Neural cell (in vitro differentiated cells): ENCODE measurements at regions not wholly inside any gene's neighbourhood (a gene's known extent, or its start where the extent isn't known, plus 50 kb on each side); places are given as distances from the start of the nearest gene placed in this dataset.

Experiments used
- TF ChIP-seq, protein P1 (sequence below): fragments of 450-650 bp; IDR thresholded peaks from 2 replicates; pipeline ENCODE4 v1.5.1; 2014; ENCODE audit warnings: antibody characterized with exemption, mild to moderate bottlenecking, moderate library complexity; ENCODE audit not compliant: poor library complexity, severe bottlenecking
- TF ChIP-seq, protein P2 (sequence below): IDR thresholded peaks from 2 replicates; pipeline ENCODE4 v1.6.1; 2012; ENCODE audit warnings: borderline replicate concordance

DNA sequence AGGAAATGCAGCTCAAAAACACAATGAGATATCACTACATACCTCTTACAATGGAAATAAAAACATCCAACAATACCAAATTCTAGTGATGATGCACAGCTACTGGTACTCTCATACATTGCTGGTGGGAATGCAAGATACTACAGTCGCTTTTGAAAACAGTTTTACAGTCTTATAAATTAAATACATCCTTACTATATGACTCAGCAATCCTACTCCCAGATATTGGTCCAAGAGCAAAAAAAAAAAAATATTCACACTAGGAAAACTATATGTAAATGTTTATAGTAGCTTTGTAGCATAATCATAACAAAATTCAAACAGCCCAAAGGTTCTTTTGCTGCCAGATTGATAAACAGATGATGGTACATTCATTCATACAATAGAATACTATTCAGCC lies 217.4 kb upstream of the FAM83B start:
- TF ChIP-seq, protein P1, sequence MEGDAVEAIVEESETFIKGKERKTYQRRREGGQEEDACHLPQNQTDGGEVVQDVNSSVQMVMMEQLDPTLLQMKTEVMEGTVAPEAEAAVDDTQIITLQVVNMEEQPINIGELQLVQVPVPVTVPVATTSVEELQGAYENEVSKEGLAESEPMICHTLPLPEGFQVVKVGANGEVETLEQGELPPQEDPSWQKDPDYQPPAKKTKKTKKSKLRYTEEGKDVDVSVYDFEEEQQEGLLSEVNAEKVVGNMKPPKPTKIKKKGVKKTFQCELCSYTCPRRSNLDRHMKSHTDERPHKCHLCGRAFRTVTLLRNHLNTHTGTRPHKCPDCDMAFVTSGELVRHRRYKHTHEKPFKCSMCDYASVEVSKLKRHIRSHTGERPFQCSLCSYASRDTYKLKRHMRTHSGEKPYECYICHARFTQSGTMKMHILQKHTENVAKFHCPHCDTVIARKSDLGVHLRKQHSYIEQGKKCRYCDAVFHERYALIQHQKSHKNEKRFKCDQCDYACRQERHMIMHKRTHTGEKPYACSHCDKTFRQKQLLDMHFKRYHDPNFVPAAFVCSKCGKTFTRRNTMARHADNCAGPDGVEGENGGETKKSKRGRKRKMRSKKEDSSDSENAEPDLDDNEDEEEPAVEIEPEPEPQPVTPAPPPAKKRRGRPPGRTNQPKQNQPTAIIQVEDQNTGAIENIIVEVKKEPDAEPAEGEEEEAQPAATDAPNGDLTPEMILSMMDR, result no peak
- TF ChIP-seq, protein P2, sequence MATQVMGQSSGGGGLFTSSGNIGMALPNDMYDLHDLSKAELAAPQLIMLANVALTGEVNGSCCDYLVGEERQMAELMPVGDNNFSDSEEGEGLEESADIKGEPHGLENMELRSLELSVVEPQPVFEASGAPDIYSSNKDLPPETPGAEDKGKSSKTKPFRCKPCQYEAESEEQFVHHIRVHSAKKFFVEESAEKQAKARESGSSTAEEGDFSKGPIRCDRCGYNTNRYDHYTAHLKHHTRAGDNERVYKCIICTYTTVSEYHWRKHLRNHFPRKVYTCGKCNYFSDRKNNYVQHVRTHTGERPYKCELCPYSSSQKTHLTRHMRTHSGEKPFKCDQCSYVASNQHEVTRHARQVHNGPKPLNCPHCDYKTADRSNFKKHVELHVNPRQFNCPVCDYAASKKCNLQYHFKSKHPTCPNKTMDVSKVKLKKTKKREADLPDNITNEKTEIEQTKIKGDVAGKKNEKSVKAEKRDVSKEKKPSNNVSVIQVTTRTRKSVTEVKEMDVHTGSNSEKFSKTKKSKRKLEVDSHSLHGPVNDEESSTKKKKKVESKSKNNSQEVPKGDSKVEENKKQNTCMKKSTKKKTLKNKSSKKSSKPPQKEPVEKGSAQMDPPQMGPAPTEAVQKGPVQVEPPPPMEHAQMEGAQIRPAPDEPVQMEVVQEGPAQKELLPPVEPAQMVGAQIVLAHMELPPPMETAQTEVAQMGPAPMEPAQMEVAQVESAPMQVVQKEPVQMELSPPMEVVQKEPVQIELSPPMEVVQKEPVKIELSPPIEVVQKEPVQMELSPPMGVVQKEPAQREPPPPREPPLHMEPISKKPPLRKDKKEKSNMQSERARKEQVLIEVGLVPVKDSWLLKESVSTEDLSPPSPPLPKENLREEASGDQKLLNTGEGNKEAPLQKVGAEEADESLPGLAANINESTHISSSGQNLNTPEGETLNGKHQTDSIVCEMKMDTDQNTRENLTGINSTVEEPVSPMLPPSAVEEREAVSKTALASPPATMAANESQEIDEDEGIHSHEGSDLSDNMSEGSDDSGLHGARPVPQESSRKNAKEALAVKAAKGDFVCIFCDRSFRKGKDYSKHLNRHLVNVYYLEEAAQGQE, result no peak
